ENCODE measurements at regions not wholly inside any gene's neighbourhood (a gene's known extent, or its start where the extent isn't known, plus 50 kb on each side); places are given as distances from the start of the nearest gene placed in this dataset.
"Not testable (repeated sequence)": the region's sequence is repeated elsewhere in the genome, so short reads cannot be mapped to it uniquely, and the experiment has no call there.

DNA sequence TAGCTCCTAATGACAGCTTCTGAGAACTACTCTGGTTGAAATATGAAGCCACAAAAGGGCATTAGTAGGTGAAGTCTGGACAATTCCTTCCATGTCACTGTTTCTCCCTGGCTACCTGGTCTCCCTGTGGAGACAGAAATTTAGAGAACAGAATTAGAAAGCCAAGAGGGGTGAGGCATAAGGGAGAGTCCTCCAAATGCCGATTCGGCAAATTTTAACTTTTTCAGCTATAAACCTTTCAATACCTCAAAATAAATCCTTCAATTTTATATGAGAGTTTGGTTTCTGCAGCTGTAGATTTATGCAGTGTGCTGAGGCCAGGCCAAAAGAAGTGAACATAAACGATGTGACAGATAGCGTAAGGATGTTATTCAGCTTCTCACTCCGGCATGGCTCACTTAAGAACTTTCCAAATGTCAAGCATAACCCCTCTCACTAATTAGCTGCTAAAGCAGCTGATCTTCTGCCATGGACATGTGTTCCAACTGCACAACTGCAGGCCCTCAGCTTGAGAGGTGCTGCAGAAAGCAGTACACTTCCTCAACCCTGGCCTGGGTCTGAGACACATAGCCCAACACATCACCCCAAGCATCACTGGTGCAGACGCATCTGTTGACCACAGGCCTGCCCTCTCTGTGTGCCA, 247.9 kb upstream of the SOX9 start:
- no peaks in the 10 kb centered on the region for H3K4me1 ChIP-seq (ENCODE audit: control insufficient read depth, insufficient read depth, low read length, poor library complexity, severe bottlenecking)
- no peaks in the 10 kb centered on the region for H3K36me3 ChIP-seq (ENCODE audit: control insufficient read depth, insufficient read depth, low read length)
- no peaks in the 10 kb centered on the region for H3K9me3 ChIP-seq (ENCODE audit: control insufficient read depth, low read length)
- no peak overlapping the region for H3K4me3 ChIP-seq (ENCODE audit: insufficient read depth, low read depth, low read length, poor library complexity, severe bottlenecking)
- DNase-seq, result no peak
- no peak overlapping the region for H3K27ac ChIP-seq (ENCODE audit: insufficient read depth, low read length, poor library complexity, severe bottlenecking)
- no peaks in the 10 kb centered on the region for H3K27me3 ChIP-seq (replicated peaks; ENCODE audit: control insufficient read depth, insufficient read depth, low read length, poor library complexity, severe bottlenecking)

DNA sequence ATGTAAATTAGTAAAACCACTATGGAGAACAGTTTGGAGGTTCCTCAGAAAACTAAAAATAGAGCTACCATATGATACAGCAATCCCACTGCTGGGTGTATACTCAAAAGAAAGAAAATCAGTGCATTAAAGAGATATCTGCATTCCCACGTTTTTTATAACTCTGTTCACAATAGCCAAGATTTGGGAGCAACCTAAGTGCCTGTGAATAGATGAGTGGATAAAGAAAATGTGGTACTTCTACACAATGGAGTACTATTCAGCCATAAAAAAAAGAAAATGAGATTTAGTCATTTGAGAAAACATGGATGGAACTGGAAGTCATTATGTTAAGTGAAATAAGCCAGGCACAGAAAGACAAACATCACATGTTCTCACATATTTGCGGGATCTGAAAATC, 246.0 kb upstream of the SOX9 start:
- DNase-seq; H3K4me1 ChIP-seq (ENCODE audit: control insufficient read depth, insufficient read depth, low read length, poor library complexity, severe bottlenecking); H3K27ac ChIP-seq (ENCODE audit: insufficient read depth, low read length, poor library complexity, severe bottlenecking); H3K4me3 ChIP-seq (ENCODE audit: insufficient read depth, low read depth, low read length, poor library complexity, severe bottlenecking); H3K36me3 ChIP-seq (ENCODE audit: control insufficient read depth, insufficient read depth, low read length); H3K27me3 ChIP-seq (replicated peaks; ENCODE audit: control insufficient read depth, insufficient read depth, low read length, poor library complexity, severe bottlenecking); H3K9me3 ChIP-seq (ENCODE audit: control insufficient read depth, low read length): not testable (repeated sequence)

DNA sequence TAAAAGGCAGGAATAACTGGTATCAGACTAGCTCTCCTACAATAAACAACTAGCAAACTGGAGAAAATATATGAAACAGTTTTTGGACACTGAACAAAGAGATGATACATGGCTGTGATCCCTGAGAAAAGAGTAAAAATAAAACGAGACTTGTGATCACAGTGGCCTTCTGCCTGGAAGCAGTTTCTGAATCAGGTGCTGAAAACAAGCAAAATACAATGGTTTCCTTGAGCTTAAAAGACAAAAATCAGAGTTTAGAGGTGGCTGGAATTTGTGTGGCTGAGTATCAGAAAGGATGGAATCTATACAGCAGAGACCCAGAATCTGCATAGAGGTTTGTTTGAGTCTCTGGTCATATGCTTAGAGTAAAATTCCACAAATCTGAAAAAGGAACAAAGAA, 242.5 kb upstream of the SOX9 start:
- no peak for DNase-seq
- no peaks in the 10 kb centered on the region for H3K4me1 ChIP-seq (ENCODE audit: control insufficient read depth, insufficient read depth, low read length, poor library complexity, severe bottlenecking)
- H3K4me3 ChIP-seq (ENCODE audit: insufficient read depth, low read depth, low read length, poor library complexity, severe bottlenecking), result no peak overlapping the region
- H3K36me3 ChIP-seq (ENCODE audit: control insufficient read depth, insufficient read depth, low read length), result no peaks in the 10 kb centered on the region
- no peaks in the 10 kb centered on the region for H3K9me3 ChIP-seq (ENCODE audit: control insufficient read depth, low read length)
- H3K27ac ChIP-seq (ENCODE audit: insufficient read depth, low read length, poor library complexity, severe bottlenecking), result no peak overlapping the region
- H3K27me3 ChIP-seq (replicated peaks; ENCODE audit: control insufficient read depth, insufficient read depth, low read length, poor library complexity, severe bottlenecking), result no peaks in the 10 kb centered on the region

DNA sequence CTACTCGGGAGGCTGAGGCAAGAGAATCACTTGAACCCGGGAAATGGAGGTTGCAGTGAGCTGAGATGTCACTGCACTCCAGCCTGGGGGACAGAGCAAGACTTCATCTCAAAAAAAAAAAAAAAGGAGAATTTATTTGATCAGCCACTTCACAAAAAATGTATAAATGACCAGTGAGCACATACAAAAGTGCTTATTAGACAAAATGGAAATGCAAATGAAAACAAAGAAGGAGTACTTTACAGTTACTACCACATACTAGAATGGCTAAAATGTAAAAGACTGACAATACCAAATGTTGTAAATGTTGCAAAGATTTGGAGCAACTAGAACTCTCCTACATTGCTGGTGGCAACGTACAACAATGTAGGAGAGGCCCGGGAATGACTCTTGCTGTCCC, 241.8 kb upstream of the SOX9 start:
- H3K4me1 ChIP-seq (ENCODE audit: control insufficient read depth, insufficient read depth, low read length, poor library complexity, severe bottlenecking), result no peaks in the 10 kb centered on the region
- no peaks in the 10 kb centered on the region for H3K36me3 ChIP-seq (ENCODE audit: control insufficient read depth, insufficient read depth, low read length)
- no peaks in the 10 kb centered on the region for H3K9me3 ChIP-seq (ENCODE audit: control insufficient read depth, low read length)
- no peak overlapping the region for H3K4me3 ChIP-seq (ENCODE audit: insufficient read depth, low read depth, low read length, poor library complexity, severe bottlenecking)
- H3K27ac ChIP-seq (ENCODE audit: insufficient read depth, low read length, poor library complexity, severe bottlenecking), result no peak overlapping the region
- no peak for DNase-seq
- no peaks in the 10 kb centered on the region for H3K27me3 ChIP-seq (replicated peaks; ENCODE audit: control insufficient read depth, insufficient read depth, low read length, poor library complexity, severe bottlenecking)

DNA sequence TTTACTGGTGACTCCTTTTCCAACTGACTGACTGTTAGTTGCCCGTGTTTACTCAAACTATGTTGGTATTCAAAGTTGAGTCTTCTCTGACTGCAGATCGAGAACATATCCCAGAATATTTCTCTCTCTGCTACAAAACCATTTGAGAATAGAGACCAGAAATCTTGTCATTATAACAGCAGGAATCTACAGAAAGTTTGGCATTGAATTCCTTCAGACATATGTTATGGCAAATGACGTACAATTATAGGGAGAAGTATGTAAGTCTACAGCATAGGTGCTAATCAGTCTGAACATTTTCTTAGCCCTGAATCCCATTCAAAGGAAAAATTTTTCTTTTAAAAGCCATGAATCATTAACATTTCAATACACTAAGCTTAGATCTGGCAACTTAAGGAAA, 239.8 kb upstream of the SOX9 start:
- Histone ChIP-seq H3K9me3 (ENCODE audit: control insufficient read depth, low read length) (no peaks in the 10 kb centered on the region), H3K27me3 (replicated peaks; ENCODE audit: control insufficient read depth, insufficient read depth, low read length, poor library complexity, severe bottlenecking) (no peaks in the 10 kb centered on the region), H3K4me1 (ENCODE audit: control insufficient read depth, insufficient read depth, low read length, poor library complexity, severe bottlenecking) (no peaks in the 10 kb centered on the region), H3K27ac (ENCODE audit: insufficient read depth, low read length, poor library complexity, severe bottlenecking) (no peak overlapping the region), H3K4me3 (ENCODE audit: insufficient read depth, low read depth, low read length, poor library complexity, severe bottlenecking) (no peak overlapping the region), H3K36me3 (ENCODE audit: control insufficient read depth, insufficient read depth, low read length) (no peaks in the 10 kb centered on the region)
- DNase-seq, result no peak

DNA sequence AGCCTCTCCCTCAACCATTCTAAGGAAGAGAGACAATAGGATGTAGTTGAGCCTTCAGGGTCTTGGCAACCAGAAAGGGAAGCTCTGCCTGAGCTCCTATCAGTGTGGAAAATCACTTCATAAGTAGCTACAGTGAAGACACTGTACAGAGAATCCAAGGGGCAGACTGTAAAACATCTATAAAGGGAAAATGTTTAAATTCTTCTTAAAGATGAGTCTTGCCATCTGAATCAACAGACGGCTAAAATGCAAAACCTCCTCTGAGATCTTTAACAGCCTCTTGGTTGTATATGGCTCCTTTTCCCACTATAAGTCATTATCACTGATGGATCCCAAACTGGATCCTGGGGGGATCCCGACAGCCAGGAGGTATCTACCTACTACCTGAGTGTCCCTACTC, 239.2 kb upstream of the SOX9 start:
- H3K4me3 ChIP-seq (ENCODE audit: insufficient read depth, low read depth, low read length, poor library complexity, severe bottlenecking), result no peak overlapping the region
- no peak overlapping the region for H3K27ac ChIP-seq (ENCODE audit: insufficient read depth, low read length, poor library complexity, severe bottlenecking)
- no peaks in the 10 kb centered on the region for H3K9me3 ChIP-seq (ENCODE audit: control insufficient read depth, low read length)
- DNase-seq, result no peak
- H3K4me1 ChIP-seq (ENCODE audit: control insufficient read depth, insufficient read depth, low read length, poor library complexity, severe bottlenecking), result no peaks in the 10 kb centered on the region
- H3K27me3 ChIP-seq (replicated peaks; ENCODE audit: control insufficient read depth, insufficient read depth, low read length, poor library complexity, severe bottlenecking), result no peaks in the 10 kb centered on the region
- H3K36me3 ChIP-seq (ENCODE audit: control insufficient read depth, insufficient read depth, low read length), result no peaks in the 10 kb centered on the region

DNA sequence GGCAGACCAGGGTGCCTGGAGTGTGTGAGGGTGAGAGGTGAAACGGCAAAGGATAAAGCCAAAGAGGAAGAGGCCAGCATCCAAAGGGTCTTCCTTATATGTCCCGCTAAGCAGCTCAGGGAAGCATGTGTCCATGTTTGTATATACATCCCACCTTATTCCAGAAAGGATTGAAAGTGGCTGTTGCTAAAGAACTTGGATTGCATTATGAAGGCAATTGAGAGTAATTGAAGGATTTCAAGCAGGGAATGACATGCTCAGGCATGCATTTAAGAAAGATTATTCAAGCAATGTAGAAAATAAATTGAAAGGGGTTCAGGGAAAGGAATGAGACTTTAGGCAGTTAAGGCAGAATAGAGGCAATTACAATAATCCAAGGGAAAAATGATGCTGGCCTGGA, 237.6 kb upstream of the SOX9 start:
- Histone ChIP-seq H3K9me3 (ENCODE audit: control insufficient read depth, low read length) (no peaks in the 10 kb centered on the region), H3K36me3 (ENCODE audit: control insufficient read depth, insufficient read depth, low read length) (no peaks in the 10 kb centered on the region), H3K4me1 (ENCODE audit: control insufficient read depth, insufficient read depth, low read length, poor library complexity, severe bottlenecking) (no peaks in the 10 kb centered on the region), H3K27me3 (replicated peaks; ENCODE audit: control insufficient read depth, insufficient read depth, low read length, poor library complexity, severe bottlenecking) (no peaks in the 10 kb centered on the region), H3K27ac (ENCODE audit: insufficient read depth, low read length, poor library complexity, severe bottlenecking) (no peak overlapping the region), H3K4me3 (ENCODE audit: insufficient read depth, low read depth, low read length, poor library complexity, severe bottlenecking) (no peak overlapping the region)
- no peak for DNase-seq

DNA sequence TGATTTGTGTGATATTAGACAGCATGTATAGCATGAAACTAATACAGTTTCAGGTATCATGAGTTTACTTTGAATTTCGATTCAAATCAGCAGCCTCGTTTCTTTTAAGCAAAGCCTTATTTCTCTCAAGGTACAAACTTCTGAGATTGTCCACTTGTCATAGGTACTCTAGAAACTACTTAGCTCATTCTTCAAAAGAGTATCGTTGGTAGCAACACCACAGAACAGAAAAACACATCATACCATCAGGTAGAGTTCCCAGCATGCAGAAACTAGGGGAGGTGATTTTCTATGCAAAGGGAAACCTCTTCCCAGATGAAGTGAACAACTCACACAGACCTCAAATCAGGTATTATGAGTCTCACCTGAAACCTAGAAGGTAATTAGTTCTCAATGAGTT, 237.0 kb upstream of the SOX9 start:
- Histone ChIP-seq H3K9me3 (ENCODE audit: control insufficient read depth, low read length) (no peaks in the 10 kb centered on the region), H3K4me1 (ENCODE audit: control insufficient read depth, insufficient read depth, low read length, poor library complexity, severe bottlenecking) (no peaks in the 10 kb centered on the region), H3K27me3 (replicated peaks; ENCODE audit: control insufficient read depth, insufficient read depth, low read length, poor library complexity, severe bottlenecking) (no peaks in the 10 kb centered on the region), H3K36me3 (ENCODE audit: control insufficient read depth, insufficient read depth, low read length) (no peaks in the 10 kb centered on the region), H3K4me3 (ENCODE audit: insufficient read depth, low read depth, low read length, poor library complexity, severe bottlenecking) (no peak overlapping the region), H3K27ac (ENCODE audit: insufficient read depth, low read length, poor library complexity, severe bottlenecking) (no peak overlapping the region)
- DNase-seq, result no peak

DNA sequence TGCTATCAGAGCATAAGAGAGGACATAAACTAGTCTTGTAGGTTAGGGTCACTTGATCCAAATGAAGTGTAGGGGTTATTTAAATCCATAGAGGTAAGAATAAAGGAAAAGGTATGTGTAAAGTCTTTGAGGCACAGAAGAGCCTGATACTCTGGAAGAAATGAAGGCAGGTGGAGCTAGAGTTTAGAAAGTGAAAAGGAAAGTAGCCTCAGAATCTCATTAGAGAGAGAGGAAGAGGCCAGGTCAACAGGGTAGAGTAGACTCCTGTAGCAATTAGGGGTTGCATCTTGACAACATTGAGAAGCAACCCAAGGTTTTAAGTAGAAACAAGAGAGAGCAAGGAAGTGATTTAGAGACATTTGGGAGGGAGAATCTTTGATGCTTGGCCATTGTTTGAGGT, 235.2 kb upstream of the SOX9 start:
- no peak overlapping the region for H3K4me3 ChIP-seq (ENCODE audit: insufficient read depth, low read depth, low read length, poor library complexity, severe bottlenecking)
- H3K9me3 ChIP-seq (ENCODE audit: control insufficient read depth, low read length), result no peaks in the 10 kb centered on the region
- H3K27me3 ChIP-seq (replicated peaks; ENCODE audit: control insufficient read depth, insufficient read depth, low read length, poor library complexity, severe bottlenecking), result no peaks in the 10 kb centered on the region
- H3K4me1 ChIP-seq (ENCODE audit: control insufficient read depth, insufficient read depth, low read length, poor library complexity, severe bottlenecking), result no peaks in the 10 kb centered on the region
- no peaks in the 10 kb centered on the region for H3K36me3 ChIP-seq (ENCODE audit: control insufficient read depth, insufficient read depth, low read length)
- no peak overlapping the region for H3K27ac ChIP-seq (ENCODE audit: insufficient read depth, low read length, poor library complexity, severe bottlenecking)
- no peak for DNase-seq

DNA sequence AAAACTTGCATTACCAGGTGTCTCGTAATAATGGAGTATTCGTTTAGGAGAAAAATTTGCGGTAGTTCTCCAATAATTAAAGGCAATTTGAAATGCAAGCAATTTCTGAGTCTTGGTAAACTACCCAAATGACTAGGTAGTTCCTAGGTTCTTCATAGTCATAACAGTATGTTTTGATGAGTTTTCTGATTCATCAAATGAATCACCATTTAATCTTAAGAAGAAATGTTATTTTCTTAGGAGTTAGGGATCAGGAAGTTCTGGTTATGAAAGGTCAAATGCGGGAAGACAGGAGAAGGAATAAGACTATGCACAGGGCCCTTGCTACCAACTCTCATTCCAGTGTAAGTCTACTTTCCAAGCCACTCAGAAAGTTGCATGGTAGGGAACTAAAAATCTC, 221.5 kb upstream of the SOX9 start:
- no peak for DNase-seq
- Histone ChIP-seq H3K36me3 (ENCODE audit: control insufficient read depth, insufficient read depth, low read length) (no peaks in the 10 kb centered on the region), H3K4me1 (ENCODE audit: control insufficient read depth, insufficient read depth, low read length, poor library complexity, severe bottlenecking) (no peaks in the 10 kb centered on the region), H3K27me3 (replicated peaks; ENCODE audit: control insufficient read depth, insufficient read depth, low read length, poor library complexity, severe bottlenecking) (no peaks in the 10 kb centered on the region), H3K9me3 (ENCODE audit: control insufficient read depth, low read length) (no peaks in the 10 kb centered on the region), H3K27ac (ENCODE audit: insufficient read depth, low read length, poor library complexity, severe bottlenecking) (no peak overlapping the region), H3K4me3 (ENCODE audit: insufficient read depth, low read depth, low read length, poor library complexity, severe bottlenecking) (no peak overlapping the region)
